Ureter (tissue), 1 donor: ENCODE measurements at regions not wholly inside any gene's neighbourhood (a gene's known extent, or its start where the extent isn't known, plus 50 kb on each side); places are given as distances from the start of the nearest gene placed in this dataset.
"Not testable (repeated sequence)": the region's sequence is repeated elsewhere in the genome, so short reads cannot be mapped to it uniquely, and the experiment has no call there.

Experiments
- DNase-seq: peaks from one replicate; pipeline ENCODE4 v3.0.0-alpha.2; 2020; ENCODE audit warnings: low spot score
- donor health status: DM: yes; HTN: yes; CAD: no.

DNA sequence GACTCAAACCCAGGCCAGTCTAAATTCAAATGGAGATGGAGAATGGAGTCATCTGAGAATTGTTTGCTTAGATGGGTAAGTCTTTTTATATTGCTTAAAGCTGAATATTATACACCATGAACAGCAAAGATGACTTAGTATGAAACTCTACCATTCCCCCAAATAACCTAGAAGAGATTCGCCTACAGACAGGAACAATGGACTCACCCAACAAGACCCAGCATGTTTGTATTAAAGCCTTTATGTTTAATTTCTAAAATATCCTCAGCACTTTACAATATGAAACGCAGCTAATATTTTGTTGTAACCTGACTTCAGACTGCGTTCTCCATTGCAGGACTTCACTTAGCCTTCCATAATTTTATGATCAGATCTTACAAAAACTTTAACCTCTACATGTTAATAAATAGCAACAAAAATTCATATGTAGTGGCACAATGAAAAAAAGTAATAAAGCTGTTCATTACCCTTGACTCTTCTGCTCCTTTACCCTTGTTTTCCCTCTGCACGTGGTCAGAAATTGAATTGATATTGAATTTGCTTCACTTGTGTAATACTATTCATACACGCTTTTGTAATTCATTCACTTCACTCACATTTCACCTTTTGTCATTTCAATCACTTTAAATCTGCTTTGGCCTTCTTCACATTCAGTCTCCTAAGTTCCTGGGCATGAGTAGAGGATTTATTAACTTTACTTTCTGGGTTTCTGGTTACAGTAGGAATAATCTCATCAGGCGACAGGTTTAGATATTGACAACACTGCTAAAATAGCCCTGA is 177.3 kb upstream of the PTBP2 start:
- DNase-seq: no peak

DNA sequence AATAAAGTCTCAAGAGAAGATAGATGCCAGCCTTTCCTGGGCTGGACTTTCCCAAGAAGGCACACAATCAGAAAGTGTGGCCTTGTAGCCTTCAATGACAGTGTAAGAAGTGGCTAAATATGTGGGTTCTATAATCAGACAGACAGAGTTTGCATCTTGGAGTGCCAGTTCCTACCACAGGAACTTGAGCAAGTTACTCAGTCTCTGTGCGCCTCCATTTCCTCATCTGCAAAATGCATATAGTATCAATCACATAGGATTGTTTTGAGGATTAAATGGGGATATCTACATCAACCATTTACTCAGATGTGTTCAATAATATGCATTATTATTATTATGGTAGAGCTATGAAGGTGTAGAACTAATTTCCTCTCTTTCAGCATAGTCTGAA is 176.8 kb upstream of the PTBP2 start:
- no peak for DNase-seq

DNA sequence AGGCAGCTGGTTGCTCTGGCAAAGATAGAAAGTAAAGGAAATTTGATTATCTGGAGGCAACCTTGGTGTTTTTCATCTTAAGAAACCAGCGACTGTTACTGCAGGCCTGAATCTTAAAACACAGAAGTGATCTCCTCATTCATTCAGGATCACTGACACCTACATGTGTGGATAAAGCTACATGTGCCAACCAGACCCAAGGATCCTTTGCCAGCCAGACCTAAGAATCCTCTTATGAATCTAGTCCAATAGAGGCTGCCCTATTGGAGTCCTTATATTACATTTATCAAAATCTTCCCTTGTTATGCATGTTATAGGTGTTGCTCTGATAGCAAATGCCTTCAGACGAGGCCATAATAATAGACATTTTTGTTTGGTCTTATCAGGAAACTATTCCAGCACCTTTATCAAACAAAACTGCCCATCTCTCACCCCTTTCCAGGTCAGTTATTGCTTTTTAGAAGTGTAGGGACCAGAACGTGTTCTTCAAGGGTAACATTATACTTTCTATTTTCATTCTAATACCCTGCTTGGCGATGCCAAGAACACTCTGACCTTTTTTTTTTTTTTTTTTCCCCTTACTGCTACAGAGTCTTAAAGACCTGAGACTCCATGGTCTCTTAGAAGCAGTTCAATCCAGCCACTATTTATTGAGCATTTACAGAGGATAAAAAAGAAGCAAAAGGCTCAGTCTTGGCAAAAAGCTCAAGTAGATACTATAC is 175.5 kb upstream of the PTBP2 start:
- DNase-seq: no peak

DNA sequence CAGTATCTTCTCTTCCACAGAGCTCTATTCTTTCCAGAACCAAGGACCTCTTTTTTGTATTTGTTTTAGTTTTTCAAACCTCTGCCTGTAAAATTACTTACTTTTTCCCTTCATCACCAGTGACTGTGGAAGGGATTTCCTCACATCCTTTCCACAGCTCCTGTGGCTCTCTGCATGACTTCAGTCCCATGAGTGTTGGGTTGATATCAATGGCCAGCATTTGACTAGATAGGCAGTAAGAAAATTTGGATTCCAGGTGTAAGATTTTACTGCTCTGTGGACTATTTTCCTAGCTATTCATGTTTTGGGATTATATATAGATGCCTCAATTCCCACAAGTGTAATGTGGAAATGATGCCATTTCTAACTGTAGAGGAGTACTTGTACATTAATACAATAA is 171.5 kb upstream of the PTBP2 start:
- no peak for DNase-seq

DNA sequence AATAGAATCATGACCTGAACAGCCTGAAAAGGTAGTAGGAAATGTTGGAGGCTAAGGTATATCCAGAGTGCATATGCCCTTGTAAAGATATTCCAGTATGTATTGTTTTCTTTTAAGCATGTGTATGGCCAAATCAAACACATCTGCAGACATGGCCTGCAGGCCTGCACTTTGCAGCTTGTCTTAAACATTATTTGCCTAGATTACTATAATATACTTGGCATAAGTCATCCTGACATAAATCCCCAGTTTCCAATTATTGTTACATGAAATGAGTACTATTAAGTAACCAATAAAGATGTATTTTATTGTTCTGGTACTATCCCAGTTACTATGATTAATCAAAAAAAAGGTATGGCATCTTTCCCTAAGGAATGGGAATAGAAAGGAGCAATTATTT is 169.1 kb upstream of the PTBP2 start:
- DNase-seq: no peak

DNA sequence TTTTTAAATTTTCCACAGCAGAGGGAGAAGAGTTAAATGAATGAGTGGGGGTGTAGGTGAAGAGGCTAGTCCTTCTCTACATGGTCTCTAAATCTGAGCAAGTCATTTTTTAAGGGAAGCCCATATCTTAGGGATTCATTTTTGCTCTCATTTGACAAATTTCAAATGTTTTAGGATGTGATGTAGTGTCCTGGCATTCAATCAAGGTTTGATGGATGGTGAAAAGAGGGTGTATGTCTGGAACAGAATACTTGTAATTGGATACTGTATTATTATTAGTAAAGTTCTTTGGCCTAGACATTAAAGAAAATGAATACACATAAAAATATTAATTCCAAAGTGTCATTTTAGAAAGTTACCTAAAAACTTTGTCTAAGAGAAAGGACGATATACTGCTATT is 167.8 kb upstream of the PTBP2 start:
- DNase-seq: no peak

DNA sequence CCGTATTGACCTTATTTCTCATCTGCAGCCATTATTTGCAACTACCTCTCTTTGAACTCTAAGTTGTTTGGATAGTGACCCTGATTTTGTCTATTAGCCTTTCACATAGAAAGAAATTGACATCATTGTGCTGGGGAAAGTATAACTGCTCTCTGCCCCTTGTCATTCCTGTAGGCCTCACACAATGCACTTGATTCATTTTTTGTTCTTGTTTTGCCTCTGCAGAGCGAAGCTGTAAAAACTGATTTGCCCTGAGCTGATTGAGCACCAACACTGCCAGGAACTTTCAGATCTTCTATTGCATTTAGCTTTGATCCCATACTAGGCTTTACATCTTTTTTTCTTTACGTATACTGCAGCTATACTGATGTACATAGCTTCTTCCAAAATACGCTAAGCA is 167.2 kb upstream of the PTBP2 start:
- DNase-seq: no peak

DNA sequence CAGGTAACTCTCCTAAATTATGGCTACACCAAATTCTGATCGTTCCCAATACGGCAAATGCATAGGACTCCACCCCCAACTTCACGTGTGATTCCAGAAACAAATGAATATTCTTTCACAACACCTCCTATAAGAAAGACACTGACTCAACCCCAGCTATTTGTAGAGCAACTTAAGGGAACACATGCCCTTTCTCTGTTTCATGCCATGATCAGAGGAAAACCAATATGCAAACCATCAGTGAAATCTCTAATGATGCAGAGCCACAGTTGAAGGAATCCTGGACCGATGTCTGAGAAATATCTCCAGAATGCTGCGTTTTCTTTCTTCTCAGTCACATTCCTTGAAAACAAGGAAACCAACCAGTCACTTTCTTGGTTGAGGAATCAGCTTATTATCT is 164.2 kb upstream of the PTBP2 start:
- DNase-seq: no peak

DNA sequence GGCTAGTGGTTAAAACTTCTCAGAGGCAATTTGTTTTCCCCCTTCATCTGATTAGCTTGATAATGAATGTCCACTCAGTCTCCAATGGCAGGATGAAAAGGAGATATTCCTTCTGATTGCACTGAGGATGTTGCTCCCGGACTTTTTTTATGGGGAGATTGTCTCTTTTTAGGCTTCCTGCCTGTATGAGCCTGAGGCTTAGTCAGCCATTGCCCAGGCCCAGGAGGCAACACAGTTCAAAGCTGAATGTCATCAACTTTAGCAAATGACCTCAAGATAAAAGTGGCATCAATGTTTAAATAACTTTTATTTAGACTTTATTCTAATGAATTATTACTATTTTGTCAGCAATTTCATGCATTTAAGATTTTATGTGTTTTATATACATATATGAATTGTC is 162.9 kb upstream of the PTBP2 start:
- DNase-seq: no peak

DNA sequence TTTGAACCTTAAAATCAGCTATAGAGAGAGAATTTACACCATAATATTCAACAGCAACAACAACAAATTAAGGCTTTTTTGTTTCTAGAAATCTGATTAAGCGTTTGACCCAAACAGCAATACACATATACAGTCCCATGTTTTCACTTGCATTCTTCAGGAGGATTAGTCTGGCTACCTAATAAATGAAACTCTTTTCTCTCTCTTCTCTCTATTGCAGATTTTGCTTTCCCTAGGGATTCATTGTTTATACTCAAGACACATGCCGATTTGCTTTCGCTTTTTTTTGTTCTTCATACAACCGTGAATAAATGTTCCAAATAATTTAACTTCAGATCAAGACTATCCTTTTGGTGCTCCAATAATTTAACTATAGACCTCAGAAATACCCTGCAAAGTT is 162.4 kb upstream of the PTBP2 start:
- DNase-seq: no peak

DNA sequence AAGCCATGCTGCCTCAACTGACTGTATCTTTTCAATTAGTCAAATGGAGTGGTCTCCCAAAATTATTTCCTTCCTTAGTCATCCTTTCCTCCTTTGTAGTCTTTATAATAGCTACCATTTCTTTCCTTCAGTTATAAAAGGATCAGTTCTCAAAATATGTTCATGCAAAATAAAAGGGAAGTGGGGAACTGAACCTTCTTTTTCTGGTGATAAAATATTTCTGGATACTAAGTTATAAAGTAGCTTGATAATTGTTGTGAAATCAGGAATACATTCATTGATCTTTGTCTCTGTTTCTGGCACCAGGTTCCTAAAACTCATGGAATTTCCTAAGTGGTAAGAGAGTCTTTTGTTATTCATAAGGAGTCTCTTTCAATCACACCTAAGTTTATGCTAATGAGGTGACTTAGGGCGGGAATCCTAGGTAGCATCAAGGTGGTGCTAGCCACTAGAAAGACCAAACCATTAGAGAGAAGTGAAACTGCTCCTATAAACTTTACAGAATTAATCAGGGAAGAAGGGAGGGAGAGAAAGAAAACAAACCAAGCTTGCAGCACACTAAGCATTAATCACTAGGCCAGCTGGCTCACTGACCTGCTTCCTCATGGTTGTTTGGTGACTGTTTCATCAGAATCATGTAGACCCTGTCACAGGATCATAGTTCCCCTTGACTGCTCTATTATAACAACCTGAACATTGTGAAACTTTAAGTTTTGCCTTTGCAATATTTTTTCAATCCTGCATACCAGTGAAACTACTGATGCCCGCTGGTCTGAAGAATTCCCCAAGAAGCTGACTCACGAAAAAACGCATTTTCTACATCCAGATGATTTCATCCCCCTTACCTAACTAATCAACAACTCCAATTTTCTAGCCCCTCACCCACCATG is 161.6 kb upstream of the PTBP2 start:
- no peak for DNase-seq

DNA sequence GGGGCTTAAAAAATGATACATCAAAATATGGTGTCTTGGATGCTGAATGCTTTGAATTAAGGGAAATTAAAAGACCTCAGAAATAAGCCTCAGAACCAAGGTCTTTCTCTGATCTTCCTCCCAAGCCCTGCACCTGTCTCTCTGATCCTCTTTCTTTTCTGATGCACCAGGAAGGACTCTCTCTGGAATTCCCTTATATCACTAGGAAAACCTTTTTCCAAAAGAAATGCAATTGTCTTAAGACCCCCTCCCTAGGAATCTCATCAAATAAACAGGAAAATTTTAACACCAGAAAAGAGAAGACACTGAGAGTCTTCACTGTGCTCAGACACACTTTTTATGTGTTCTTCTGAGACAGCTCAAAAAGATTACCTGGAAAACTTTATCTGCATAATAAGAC is 159.5 kb upstream of the PTBP2 start:
- DNase-seq: no peak

DNA sequence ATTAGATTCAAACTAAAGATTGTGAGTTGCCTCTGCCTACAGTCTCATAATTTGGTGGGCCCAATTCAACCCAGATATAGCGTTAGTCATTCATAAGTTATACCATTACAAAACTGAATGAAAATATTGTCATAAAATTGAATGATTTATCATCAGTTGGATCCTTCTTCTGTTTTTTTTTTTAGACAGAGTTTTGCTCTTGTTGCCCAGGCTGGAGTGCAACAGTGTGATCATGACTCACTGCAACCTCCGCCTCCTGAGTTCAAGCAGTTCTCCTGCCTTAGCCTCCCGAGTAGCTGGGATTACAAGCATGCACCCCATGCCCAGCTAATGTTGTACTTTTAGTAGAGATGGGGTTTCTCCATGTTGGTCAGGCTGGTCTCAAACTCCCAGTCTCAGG is 157.2 kb upstream of the PTBP2 start:
- DNase-seq: not testable (repeated sequence)

DNA sequence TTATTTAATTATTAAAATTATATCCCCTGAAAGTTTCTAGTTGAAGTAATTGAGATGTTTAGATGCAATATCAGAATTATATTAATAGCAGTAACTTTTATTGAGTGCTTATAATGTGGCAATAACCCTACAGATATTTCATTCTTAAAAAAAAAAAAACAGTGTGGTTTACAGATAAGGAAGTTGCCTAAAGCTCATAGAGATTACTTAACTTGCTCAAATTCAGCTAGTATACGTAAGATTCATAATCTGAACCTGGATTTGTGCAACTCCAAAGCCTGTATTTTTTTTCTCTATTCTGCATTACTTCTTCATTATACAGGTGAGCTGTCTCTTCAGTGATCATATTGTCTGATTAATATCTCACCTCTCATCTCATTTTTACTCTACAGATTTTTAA is 156.0 kb upstream of the PTBP2 start:
- DNase-seq: no peak

DNA sequence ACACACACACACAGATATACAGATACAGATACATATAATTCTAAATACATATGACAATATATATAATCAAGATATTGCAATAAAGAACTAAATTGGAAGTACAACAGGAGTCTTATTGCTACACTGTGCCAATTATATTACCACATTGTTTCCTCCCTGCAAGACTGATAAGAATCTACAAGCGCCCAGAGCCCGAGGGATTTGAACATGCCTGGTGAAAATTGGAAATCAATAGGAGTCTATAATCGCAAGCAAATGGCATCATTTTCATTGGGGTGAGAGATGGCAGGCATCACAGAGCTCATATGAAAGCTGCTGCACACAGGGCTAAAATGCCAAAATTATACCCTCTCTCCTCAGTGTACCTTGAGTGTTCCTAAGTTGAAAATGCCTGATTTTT is 152.9 kb upstream of the PTBP2 start:
- DNase-seq: no peak

DNA sequence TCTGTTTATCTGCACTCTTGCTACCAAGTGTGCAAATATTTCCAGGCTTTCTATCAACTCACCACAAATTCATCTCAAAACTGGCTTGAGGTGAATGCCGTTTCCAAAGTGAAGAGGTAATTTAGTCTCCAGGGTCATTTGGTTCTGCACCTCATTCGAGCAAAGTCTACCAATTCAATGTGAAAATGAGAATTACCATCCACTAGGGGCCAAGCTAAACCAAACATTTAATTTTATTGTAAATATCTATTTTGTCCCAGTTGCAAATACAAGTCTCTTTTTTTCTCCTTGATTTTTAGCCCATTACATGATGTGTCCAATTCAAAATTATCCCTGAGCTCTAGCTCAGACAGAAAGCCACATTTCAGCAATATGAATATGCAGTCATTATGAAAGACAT is 152.3 kb upstream of the PTBP2 start:
- DNase-seq: no peak

DNA sequence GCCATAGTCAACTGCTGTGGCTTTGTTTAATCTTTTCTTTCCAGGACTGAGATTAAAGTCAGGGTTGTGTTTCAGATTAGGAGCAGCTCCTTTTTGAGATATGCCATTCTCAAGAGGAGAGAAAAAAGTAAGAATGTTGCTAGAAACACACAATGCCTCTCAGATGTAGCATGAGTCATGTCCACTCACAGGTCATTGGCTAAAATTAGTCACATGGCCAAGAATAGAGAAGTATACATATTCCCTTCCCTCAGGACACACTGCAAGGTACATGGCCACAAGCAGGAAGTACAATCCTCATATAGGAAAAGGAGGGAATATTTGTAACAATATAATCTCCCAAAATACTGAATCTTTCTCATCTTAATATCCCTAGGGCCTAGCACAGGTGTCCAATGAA is 141.9 kb upstream of the PTBP2 start:
- DNase-seq: no peak

DNA sequence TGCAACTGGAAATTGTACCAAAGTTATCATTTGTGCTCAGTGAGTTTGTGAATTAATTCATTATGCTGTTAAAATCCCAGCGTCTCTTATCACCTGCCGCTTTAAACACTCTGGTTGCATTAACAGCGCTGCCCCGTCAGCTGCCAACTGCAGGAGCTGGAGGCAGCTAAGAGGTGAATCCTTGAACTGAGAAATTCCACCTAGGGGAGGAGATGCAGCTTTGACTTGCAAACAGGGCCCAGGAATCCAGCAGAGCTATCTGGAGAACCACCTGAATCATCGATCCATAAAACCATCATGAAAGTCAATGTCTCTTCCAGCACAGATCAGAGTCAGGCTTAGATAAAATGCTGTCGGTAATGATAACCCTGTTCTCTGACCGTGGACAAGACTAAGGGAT is 140.7 kb upstream of the PTBP2 start:
- no peak for DNase-seq

DNA sequence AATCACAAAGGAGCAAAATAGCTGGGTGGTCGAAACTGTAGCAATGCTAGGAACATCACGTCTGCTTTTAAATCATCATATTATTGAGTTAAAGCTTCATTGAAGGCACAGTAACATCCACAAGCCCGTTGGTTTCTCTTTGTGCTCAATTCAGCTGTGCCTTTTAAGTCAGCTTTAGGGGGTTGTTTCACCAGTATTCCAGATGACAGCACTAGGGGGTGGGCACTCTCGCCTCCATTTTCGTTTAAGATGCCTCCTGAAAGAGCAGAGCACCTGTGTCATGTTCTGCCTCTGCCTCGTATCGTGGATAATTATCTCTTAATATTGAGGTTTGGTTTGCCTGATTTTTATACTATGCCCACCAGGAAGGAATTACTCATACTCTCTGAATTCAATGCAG is 139.8 kb upstream of the PTBP2 start:
- DNase-seq: no peak

DNA sequence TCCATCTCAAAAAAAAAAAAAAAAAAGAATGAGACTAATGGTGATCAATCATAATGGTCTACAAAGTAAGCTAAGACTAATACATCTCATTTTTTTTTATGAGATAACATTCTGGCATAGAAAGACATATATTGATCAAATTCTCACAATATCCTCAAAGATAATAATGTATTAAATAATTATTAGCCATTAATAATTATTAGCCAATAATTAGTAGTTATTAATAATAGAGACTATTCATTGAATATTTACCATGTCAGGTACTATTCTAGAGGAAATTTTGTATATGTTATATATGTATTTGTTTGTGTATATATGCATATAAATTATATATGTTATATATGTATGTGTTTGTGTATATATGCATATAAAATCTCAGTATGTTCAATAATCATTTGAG is 137.7 kb upstream of the PTBP2 start:
- no peak for DNase-seq

DNA sequence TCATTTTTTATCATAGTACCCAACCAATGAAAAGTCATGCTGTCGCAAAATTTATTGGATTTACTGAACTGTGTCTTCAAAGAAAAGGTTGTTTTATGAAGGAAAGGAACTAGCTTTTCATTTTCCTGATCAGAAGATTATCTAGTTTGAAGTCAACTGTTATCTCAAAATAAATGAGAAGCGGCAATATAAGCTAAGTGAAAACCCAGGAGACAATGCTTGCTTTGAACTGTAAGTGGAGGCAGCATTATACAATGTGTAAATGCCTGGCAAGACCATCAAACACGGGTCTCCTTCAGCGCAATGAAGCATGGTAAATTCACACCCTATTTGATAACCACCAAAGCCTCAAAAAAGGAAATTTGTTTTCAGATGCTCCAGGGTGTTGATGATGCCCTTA is 134.4 kb upstream of the PTBP2 start:
- DNase-seq: no peak

DNA sequence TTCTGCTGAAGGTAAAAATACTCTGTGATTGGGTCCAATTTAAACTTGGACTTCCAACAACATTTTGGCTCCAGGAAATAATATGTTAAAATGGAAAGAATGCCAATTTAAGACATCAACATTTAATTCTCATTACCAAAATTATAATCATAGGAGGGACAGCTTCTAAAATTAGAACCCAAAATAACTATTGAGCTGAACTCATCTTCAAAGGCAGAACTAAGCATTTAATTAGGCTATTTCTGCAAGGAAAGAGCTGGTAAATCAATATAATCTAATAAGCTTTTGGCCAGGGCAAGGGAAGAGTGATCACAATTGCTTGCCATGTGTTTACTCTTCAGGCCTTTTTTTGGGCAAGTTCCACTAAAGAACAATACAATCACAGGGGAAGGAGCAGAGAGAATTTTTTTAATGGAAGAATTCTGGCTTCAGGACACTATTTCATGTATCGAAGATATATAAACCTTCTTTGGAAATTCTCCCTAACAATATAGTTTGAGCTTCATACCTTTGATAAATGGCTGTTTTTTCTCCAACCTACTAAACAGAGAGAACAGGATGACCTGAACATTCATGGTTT is 133.1 kb upstream of the PTBP2 start:
- no peak for DNase-seq
